SK-N-SH (cell line): ENCODE measurements at regions not wholly inside any gene's neighbourhood (a gene's known extent, or its start where the extent isn't known, plus 50 kb on each side); places are given as distances from the start of the nearest gene placed in this dataset.

Experiments used
- EP300 ChIP-seq, 2 experiments: IDR thresholded peaks; 2 replicates each; pipeline versions ENCODE4 v1.4.0 to v1.6.1; 2012; ENCODE audit warnings: borderline replicate concordance in 1 of 2, low read depth in 1 of 2, low read length in 1 of 2
- FOSL2 ChIP-seq: IDR thresholded peaks from 2 replicates; pipeline ENCODE4 v1.4.0; 2012; ENCODE audit warnings: low read depth, mild to moderate bottlenecking, moderate library complexity, borderline replicate concordance
- SIN3A ChIP-seq: IDR thresholded peaks from 2 replicates; pipeline ENCODE4 v1.6.1; 2012; ENCODE audit warnings: low read depth, mild to moderate bottlenecking, low read length, moderate library complexity, borderline replicate concordance
- TAF1 ChIP-seq: IDR thresholded peaks from 2 replicates; pipeline ENCODE4 v1.6.1; 2012; ENCODE audit warnings: low read depth, mild to moderate bottlenecking, low read length, moderate library complexity, borderline replicate concordance
- TF ChIP-seq, protein P1 (sequence below): fragments of 200-600 bp; sonication (generic); IDR thresholded peaks from 2 replicates; pipeline ENCODE4 v1.6.1; 2017; ENCODE audit warnings: antibody characterized with exemption, mild to moderate bottlenecking, moderate library complexity

DNA sequence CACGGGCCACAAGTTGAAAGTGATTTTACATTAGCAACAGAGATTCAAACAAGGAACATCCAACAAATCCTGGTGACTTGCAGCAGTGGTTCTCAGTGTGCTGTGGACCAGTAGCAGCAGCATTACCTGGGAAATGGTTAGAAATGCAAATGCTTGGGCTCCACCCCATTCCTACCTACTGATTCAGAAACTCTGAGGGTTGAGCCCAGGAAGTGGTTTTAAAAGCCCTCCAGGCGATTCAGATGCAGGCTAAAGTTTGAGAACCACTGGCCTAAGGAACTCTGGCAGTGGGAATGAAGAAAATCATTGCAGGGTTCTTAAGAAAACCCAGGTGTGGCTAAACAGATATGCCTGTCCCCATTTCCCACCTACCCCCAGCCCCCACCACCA is 398.8 kb downstream of the ENC1 start:
- no peak for TF ChIP-seq FOSL2
- TF ChIP-seq SIN3A: no peak
- no peak for TF ChIP-seq TAF1
- TF ChIP-seq, protein P1, sequence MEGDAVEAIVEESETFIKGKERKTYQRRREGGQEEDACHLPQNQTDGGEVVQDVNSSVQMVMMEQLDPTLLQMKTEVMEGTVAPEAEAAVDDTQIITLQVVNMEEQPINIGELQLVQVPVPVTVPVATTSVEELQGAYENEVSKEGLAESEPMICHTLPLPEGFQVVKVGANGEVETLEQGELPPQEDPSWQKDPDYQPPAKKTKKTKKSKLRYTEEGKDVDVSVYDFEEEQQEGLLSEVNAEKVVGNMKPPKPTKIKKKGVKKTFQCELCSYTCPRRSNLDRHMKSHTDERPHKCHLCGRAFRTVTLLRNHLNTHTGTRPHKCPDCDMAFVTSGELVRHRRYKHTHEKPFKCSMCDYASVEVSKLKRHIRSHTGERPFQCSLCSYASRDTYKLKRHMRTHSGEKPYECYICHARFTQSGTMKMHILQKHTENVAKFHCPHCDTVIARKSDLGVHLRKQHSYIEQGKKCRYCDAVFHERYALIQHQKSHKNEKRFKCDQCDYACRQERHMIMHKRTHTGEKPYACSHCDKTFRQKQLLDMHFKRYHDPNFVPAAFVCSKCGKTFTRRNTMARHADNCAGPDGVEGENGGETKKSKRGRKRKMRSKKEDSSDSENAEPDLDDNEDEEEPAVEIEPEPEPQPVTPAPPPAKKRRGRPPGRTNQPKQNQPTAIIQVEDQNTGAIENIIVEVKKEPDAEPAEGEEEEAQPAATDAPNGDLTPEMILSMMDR: no peak
- TF ChIP-seq EP300 (IDR thresholded peaks at IDR 0.05; ENCODE audit: borderline replicate concordance in 1 of 2, low read depth in 1 of 2, low read length in 1 of 2): no peak
